Loucy (cell line): ENCODE measurements at regions not wholly inside any gene's neighbourhood (a gene's known extent, or its start where the extent isn't known, plus 50 kb on each side); places are given as distances from the start of the nearest gene placed in this dataset.

Experiments
- CTCF ChIP-seq: fragments of 200-600 bp; sonication (generic); conservative IDR thresholded peaks from 2 replicates; pipeline ENCODE4 v1.5.1; 2014; ENCODE audit warnings: mild to moderate bottlenecking, antibody characterized with exemption, low read length
- EZH2phosphoT487 ChIP-seq: fragments of 200-600 bp; IDR thresholded peaks from 2 replicates; pipeline ENCODE4 v1.6.1; 2018; ENCODE audit warnings: antibody characterized with exemption, mild to moderate bottlenecking, moderate library complexity, borderline replicate concordance

- TF ChIP-seq CTCF = no peak
- no peak for TF ChIP-seq EZH2phosphoT487
Observed at GRCh38 chr22:34354071-34354817, 434.0 kb upstream of the LARGE1 start.
